Activated T-cell treated with anti-CD3 and anti-CD28 coated beads for 1 hour (primary cell): ENCODE measurements at regions not wholly inside any gene's neighbourhood (a gene's known extent, or its start where the extent isn't known, plus 50 kb on each side); places are given as distances from the start of the nearest gene placed in this dataset.
"Not testable (repeated sequence)": the region's sequence is repeated elsewhere in the genome, so short reads cannot be mapped to it uniquely, and the experiment has no call there.

Experiments
- DNase-seq: peaks from one replicate; pipeline ENCODE4 v3.0.0-alpha.2; 2020; ENCODE audit warnings: low read depth

DNA sequence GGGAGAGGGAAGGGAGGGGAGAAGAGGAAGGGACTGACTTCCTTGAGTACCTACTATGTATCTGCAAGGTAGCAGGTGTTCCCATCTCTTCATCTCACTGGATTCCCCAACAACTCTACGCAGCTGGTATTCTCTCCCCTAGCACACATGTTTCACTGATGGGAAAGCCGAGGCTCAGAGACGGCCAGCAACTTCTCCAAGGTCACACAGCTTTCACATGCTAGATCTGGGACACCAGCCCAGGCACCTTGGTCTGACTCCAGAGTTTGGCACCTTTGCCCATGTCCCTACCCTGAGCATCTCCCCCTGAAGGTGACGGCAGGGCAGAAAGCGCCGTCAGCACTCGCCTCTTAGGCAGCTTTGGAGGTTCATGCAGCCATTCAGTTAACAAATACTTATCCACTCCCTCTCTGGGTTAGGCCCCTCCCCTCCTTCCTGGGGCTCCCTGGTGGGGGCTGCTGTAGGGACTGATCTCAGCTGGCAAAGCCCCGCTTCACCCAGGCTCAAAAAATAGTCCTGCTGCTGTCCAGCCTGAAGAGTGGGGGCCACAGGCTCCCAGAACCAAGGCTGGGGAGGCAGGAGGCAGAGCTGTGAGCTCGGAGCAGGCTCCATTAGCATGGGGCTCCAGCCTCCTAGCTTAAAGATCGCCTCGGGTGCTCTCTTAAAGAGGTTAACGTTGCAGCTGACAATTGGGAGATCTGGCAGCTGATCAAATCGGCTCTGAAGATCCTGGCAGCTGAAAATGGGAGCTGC, 79.4 kb downstream of the IGLL1 start:
- DNase-seq: no peak

DNA sequence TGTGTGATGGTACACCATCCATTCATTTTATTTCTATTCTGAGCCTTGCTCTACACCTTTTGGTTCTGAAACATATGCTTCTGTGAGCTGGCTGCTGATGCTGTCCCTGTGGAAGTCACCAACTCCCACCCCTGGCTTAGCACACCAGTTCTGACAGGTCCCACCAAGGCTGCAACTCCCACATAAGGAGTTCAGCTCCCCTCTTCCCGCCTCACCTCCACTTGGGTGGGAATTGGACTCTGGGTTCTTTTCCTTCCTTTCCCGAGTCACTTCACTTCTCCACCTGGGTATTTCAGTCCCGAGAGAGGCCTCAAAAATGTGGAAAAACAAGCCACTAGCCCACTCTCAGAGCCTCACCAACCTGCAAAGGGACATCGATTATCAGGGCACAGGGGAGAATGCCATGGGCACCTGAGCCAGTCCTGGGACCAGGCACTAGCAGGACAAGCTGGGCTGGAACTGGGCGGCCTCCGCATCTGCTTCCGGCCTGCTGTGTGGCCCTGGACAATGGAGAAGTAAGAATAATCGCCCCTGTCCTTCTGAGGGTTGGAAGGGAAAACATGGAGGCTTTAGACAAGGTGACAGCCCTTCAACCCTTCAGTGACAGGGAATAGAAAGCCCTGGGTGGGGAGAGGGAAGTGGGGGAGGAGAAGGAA, 80.1 kb downstream of the IGLL1 start:
- no peak for DNase-seq

DNA sequence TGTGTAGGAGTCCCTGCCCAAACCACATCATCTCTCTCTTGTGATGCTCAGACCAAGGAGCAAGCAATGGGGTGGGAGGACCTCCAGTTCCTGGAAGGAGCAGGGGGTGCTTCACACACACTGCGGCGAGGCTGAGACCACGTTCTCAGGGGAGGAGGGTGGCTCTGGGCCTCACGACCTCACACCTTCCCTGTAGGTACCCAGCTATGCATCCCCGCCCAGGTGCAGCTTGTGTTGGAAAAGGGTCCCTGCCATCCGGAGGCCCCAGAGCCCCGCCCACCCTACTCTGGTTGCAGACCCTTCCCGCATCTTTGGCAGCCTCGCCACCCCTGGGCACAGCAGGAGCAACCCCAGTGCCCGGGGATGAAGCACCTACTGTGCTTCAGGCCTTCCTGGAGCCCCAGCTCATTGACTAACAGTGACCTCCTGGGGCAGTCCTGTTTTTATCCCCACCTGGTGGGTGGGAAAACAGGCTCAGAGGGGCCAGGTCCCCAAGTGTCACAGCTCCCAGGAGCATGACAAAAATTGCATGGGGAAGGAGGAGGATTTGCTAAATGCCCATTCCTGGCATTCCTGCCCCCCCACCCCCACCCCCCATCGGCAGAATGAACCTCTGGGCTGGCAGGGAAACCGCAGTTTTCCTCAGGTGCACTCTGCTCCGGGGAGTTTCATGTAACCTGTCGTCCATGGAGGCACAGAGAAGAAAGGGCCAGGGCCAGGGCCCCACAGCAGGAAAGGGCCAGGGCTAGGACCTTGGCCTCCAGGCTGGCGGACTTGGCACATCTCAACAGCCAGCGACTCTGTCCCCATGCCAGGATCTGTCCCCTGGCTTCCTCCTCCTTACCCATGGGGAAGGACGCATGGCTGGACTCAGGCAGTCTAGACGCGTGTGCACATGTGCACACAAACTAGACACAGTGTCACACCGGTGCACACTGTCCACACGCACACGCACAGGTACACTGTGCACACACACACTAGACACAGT, 81.0 kb downstream of the IGLL1 start:
- DNase-seq: no peak

DNA sequence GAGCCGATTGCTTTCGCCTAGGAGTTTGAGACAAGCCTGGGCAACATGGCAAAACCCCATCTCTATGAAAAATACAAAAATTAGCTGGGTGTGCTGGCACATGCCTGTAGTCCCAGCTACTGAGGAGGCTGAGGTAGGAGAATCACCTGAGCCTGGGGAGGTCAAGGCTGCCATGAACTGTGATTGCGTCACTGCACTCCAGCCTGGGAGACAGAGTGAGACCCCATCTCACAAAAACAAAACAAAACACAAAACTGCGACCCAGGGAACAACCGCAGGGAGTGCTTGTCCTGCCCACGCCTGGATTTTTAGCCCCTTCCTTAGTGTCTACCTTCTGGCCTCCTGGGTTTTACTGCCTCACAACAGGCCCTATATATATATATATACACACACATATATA, 82.2 kb downstream of the IGLL1 start:
- not testable (repeated sequence) for DNase-seq

DNA sequence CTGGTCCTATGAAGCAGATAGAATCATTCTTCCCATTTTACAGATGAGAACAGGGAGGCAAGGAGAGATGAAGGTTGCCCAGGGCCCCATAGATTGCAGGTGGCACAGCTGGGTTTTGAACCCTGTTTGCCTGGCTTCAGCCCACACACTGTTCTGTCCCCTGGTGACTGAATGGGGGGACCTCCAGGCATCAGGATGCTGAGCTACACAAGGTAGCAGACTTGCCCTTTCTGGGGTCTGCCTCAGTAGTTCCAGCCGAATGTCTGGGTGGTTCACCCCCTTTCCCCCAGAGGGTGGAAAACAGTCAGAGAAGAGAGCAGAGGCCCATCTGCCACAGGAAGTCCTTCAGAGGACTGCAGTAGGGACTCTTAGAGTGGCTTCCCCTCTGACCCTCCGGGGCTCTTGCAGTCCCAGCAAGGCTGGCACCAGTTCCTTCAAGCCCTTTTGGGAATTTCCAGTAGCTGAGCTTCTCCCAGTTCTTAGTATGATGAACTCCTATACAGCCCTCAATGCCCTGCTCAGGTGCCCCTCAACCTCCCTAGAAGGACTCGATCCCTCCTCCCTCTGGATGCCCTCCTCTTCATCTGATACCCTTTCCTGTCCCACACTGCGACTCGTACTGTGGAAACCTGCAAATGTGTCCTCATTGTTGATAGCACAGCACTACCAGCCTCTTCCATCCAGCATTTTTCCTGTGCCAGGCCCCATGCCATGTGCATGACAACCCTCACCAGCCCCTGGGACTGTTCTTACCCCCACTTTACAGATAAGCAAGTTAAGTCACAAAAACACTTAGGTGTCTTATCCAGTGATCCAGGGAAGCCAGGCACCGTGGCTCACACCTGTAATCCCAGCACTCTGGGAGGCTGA, 82.8 kb downstream of the IGLL1 start:
- DNase-seq: no peak

DNA sequence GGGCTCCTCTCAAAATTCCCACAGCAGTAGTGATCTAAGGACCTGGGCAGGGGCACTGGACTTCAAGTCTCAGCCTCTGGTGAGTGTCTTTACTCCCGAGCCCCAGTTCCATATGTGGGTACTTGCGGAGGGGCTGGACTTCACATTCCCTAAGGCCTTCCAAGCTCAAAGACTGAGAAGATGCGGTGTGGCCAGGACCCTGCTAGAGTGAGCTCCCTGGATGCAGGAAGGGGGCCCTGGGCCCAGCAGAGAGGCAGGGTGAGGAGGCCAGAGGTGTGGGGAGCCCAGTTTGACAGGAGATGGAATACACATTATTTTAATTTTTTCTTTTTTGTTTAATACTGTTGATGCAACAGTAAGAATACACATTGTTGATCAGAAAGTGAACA, 83.7 kb downstream of the IGLL1 start:
- no peak for DNase-seq

DNA sequence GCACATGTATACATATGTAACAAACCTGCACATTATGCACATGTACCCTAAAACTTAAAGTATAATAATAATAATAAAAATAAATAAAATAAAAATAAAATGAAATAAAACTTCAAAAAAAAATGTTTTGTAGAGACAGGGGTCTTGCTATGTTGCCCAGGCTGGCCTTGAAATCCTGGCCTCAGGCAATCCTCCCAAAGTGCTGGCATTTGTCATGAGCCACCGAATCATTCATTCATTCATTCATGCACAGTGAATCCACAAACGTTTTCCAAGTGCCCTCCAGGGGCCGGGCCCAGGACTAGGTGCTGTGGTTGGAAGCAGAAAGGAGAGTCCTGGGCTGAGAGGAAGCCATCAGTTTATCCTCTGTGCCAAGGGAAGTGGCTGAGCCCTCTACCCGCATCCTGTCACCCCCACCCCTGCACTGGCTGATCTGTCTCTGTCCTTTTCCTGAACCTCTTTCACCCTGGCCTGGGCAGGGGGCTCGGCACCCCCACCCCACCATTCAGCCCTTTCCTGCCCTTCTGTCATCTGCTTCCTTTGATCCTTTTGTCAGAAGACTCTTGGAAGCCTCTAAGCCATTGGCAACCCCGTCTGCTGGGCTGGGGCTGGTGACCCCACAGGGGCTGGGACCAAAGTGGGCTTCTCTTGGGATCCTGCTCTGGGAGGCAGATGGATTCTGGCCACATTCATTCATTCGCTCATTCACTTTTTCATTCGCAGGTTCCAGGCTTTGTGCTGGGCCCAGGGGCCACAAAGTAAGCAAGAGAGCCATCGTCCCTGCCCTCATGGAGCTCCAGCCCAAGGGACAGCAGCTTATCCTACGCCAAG, 84.3 kb downstream of the IGLL1 start:
- DNase-seq: no peak

DNA sequence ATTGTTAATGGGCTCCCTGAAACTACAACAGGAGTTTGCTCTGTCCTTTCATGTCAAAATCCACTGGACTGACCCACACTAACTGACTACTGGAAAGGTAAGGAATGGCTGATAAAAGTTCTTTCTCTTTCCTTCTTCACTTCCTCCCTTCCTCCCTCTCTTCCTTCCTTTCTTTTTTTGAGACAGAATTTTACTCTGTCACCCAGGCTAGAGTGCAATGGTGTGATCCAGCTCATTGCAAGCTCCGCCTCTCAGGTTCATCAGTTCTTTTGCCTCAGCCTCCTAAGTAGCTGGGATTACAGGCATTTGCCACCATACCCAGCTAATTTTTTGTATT, 85.2 kb downstream of the IGLL1 start:
- DNase-seq: no peak

DNA sequence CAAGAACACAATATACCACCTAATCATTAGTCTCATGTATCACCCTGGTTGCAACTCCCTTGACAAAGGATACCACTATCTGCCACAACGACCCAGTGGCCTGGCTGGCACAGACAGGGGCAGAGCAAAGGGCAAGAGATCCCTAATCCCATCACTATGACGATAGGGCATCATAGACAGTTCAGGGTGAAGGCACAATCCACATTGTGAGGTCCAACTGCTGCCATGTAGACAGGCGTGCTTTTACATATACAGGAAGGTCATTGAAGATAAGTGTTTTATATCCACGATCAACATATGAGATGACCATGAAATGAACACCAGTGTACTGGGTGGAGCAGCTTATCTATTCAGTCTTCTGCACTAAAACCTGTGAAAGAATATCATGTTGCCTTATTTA, 94.6 kb downstream of the IGLL1 start:
- DNase-seq: no peak

DNA sequence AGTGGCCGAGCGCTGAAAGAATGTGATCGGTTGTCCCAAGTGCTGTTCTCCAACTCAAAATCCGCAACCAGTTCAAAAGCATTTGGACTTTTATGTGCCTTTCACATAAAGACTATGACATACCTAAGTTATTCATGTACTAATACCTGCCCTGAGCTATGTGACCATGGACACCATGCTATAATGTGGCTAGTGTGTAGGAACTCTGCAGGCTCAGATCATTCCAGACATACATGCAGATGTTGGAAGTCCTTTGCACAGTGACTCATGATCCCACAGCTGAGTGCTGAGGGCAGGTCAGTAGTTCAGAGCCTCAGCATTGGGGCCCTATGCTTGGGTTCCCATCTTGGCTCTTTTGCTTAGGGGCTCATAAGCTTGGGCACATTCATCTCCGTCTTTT, 95.4 kb downstream of the IGLL1 start:
- DNase-seq: no peak

DNA sequence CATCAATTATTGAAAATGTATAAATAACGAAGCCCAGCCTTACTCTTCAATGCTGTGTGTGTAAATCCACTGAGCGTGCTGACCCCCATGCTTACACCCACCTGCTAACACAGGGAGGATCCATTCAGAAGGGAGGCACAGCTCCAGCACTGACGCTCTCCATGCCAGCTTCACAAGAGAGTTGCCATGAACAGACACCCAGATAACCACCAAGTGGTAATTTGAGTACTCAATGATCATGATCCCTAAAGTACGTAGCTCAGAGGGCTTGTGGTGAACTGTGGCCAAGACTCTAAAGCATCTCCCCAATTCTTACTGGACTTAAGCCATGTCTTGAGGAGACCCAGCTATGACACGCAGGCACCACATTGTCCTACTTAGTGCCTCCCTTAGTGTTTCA, 98.7 kb downstream of the IGLL1 start:
- DNase-seq: no peak

DNA sequence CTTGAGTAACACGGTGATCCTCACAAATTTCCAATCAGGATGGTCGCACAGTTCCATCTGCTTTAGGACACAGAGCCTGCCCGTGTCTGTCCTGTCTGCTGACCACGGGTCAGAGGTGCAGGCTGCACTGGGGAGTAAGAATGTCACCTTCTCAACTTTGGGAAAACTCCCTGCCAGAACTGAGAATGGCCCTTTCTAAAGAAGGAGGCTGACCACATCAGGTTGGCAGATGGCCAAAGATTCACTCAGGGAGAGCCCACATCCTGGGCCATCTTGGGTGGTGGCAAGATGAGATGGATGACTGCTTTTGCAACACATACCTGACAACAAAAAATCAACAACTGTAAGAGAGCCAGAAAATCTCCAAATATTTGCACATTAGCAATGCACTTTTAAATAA, 101.9 kb downstream of the IGLL1 start:
- no peak for DNase-seq

DNA sequence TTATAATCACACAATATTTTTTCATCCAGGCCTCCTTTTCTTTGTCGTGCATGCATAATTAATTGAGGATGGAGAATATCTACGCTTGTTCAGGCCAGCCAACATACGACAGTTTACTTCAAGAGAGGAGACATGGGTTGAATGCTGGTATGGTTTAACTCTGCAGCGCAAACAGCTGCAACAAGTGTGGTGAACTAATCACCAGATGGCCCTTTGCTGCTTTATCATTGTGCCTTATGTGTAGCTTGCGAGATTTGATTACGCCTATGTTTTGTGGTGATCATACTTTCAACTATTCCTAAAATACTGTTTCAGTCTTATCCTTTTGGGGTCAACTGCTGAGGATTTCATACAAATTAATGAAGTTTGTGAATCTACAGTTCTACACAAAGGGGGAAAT, 105.6 kb downstream of the IGLL1 start:
- DNase-seq: not testable (repeated sequence)

DNA sequence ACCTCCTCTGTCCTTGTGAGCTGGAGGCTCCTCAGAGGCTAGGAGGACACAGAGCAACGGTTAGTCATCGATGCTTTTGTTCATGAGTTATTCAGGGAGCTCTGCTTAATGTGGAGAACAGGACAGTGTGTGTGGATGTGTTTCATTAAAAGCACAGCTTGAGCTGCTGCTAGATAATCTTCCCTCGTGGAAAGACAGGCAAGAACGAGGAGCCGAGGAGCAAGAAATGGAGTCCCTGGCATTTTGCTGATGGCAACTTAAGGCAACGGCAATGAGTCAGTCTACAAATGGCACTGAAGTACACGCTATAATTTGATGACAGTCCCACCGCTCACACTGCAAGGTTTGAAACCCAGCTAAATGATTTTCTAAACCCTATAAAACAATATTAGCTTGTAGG, 106.2 kb downstream of the IGLL1 start:
- DNase-seq: no peak

DNA sequence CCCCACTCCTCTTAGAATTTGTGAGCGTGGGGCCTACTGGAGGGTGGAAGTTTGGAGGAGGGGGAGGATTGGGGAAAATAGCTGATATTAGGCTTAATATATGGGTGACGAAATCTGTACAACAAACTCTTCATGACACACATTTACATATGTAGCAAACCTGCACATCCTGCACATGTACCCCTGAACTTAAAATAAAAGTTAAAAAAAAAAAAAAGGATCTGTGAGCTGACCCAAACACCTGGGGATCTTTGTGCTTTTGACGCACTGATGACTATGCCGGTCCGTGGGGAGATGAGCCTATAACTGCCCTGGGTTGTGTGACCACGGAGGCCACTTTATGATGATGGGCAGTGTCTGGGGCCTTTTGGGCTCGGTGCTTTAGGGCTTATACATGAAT, 107.7 kb downstream of the IGLL1 start:
- DNase-seq: not testable (repeated sequence)

DNA sequence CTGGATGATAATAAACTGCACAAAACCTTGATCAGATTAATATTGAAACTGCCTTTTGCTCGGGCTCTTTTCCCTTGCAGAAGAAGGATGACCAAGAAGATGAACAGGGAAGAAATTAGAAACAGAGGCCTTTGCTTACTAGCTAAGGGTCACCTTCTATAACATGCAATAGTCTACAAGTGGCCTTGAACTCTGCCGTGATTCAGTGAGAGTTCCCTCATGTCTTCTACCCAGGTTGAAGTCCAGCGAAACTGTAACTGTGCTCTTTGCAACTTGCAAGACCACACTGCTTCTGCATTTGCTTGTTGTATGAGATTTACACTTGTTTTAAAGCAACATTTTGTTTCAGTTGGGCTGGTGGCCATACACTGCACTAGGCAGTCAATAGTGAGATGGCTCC, 108.4 kb downstream of the IGLL1 start:
- no peak for DNase-seq

DNA sequence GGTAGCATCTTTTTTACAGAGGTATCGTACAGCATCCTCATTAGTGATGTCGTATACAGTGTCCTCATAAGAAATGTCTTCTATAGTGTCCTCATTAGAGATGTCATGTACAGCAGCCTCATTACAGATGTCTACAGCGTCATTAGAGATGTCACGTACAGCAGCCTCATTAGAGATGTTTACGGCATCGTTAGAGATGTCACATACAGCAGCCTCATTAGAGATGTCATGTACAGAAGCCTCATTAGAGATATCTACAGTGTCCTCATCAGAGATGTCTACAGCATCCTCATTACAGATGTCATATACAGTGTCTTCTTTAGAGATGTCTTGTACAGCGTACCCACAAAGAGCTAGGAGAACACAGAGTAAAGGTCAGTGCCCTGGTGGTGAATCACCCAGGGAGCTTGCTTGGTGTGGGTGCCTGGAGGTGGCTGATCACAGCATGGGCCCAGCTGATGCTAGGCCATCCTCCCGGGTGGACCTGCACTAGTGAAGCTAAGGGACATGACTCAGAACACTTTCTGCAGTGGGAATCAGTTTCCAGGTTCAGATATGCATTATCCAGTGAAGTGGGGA, 109.2 kb downstream of the IGLL1 start:
- DNase-seq: no peak

DNA sequence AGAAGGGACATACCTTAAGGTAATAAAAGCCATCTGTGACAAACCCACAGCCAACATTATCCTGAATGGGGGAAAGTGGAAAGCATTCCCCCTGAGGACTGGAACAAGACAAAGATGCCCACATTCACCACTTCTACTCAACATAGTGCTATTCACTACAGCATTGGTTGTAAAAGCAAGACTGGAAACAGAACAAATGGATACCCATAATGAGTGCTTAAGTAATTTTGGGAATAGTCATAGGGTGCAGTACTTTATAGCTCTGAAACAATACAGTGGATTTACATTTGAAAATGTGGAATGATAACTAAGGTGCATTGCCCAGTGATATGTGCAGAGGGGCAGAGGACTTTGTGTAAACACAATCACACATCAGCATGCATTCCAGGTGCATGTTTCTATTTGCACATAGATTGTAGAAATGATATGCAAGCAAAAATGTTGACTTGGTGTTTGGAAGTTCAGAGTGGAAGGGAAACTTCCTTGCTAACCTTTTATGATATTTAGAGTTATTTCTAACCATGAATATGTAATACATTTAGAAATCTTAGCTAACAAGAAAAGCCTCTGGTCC, 112.3 kb downstream of the IGLL1 start:
- DNase-seq: no peak

DNA sequence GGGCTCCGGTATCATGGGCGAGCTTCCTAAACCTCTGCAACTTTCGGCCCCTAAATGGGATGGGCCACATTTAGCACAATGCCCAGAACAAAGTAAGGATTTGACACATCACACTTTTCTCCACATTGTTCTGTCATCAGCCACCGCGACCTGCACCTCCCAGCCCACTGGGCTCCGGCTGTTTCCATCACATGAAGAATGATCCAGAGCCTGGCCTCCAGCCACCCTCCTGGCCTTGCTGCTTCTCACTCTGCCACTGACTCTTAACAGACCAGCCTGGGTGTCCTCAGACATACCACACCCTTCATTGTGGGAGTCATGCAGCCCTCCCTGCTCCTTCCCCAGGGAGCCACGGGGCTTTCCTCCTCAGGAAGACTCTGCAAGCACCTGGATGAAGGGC, 113.7 kb downstream of the IGLL1 start:
- DNase-seq: no peak

DNA sequence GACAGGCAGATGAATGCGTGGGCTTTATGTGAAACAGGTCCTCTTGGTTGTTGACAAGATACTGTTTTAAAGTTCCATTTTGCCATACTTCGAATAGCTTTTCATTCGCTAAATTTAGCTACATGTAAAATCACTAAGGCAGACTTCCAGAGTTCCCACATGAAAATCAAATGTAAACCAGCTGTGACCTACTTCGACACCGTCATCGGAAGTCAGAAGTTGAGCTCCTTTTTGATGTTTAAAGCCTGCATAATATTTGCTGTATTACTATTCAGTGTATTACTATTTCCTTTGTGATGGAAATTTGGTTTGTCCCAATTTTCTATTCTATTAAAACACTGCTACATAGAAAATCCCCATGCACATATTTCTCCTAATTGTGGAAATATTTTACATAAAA, 115.3 kb downstream of the IGLL1 start:
- DNase-seq: not testable (repeated sequence)
